Right hindlimb (tissue), 1 donor: ENCODE measurements at regions not wholly inside any gene's neighbourhood (a gene's known extent, or its start where the extent isn't known, plus 50 kb on each side); places are given as distances from the start of the nearest gene placed in this dataset.

Source experiments
- DNase-seq: peaks from one replicate; pipeline ENCODE4 v3.0.0-alpha.2; 2018

- DNase-seq = no peak
Measured at GRCh38 chr2:139389391-139389790, 609.2 kb upstream of the NXPH2 start.

- no peak for DNase-seq
Measured at GRCh38 chr2:139386401-139386800, 606.2 kb upstream of the NXPH2 start.

GRCh38 chr2:139383532-139383931, 603.3 kb upstream of the NXPH2 start:
- no peak for DNase-seq

- DNase-seq = no peak
Measured at GRCh38 chr2:139380051-139380450, 599.9 kb upstream of the NXPH2 start.

- no peak for DNase-seq
Measured at GRCh38 chr2:139378373-139378772, 598.2 kb upstream of the NXPH2 start.

- DNase-seq = no peak
Measured at GRCh38 chr2:139374296-139374850, 594.2 kb upstream of the NXPH2 start.

GRCh38 chr2:139369423-139370409, 589.5 kb upstream of the NXPH2 start:
- DNase-seq = no peak

- DNase-seq = no peak
Measured at GRCh38 chr2:139367416-139367815, 587.2 kb upstream of the NXPH2 start.

- no peak for DNase-seq
Measured at GRCh38 chr2:139366681-139367080, 586.5 kb upstream of the NXPH2 start.

GRCh38 chr2:139365189-139365588, 585.0 kb upstream of the NXPH2 start:
- DNase-seq = no peak

- no peak for DNase-seq
Measured at GRCh38 chr2:139360654-139361053, 580.5 kb upstream of the NXPH2 start.

GRCh38 chr2:139359818-139360217, 579.6 kb upstream of the NXPH2 start:
- DNase-seq = no peak

GRCh38 chr2:139357972-139358371, 577.8 kb upstream of the NXPH2 start:
- no peak for DNase-seq

- DNase-seq = no peak
Measured at GRCh38 chr2:139354518-139354917, 574.3 kb upstream of the NXPH2 start.

- no peak for DNase-seq
Measured at GRCh38 chr2:139353874-139354273, 573.7 kb upstream of the NXPH2 start.

GRCh38 chr2:139317259-139317658, 537.1 kb upstream of the NXPH2 start:
- DNase-seq = no peak

GRCh38 chr2:139314059-139314458, 533.9 kb upstream of the NXPH2 start:
- no peak for DNase-seq

GRCh38 chr2:139296672-139297209, 516.6 kb upstream of the NXPH2 start:
- no peak for DNase-seq

GRCh38 chr2:139293992-139294548, 513.9 kb upstream of the NXPH2 start:
- DNase-seq = no peak

GRCh38 chr2:139281124-139281523, 500.9 kb upstream of the NXPH2 start:
- no peak for DNase-seq

- DNase-seq = no peak
Measured at GRCh38 chr2:139271879-139272278, 491.7 kb upstream of the NXPH2 start.

- DNase-seq = no peak
Measured at GRCh38 chr2:139271149-139271548, 491.0 kb upstream of the NXPH2 start.

- DNase-seq = no peak
Measured at GRCh38 chr2:139260052-139260430, 479.9 kb upstream of the NXPH2 start.
